T-helper 1 cell treated with Interleukin-12 subunit alpha and Interleukin-12 subunit beta and Interleukin-4 antibody, amounts not matched to agents 30 μg/mL and 1 μg/mL, for 36 hours (primary cell): ENCODE measurements at regions not wholly inside any gene's neighbourhood (a gene's known extent, or its start where the extent isn't known, plus 50 kb on each side); places are given as distances from the start of the nearest gene placed in this dataset.

Source experiments
- H3K27ac Mint-ChIP-seq: one replicate; pipeline ENCODE4 v1.8.0; 2021; ENCODE audit warnings: mild to moderate bottlenecking, mixed read lengths
- H3K27me3 Mint-ChIP-seq: one replicate; pipeline ENCODE4 v1.8.0; 2021; ENCODE audit warnings: low read depth, mixed read lengths
- H3K36me3 Mint-ChIP-seq: one replicate; pipeline ENCODE4 v1.8.0; 2021; ENCODE audit warnings: low read depth, mixed read lengths
- H3K4me1 Mint-ChIP-seq: one replicate; pipeline ENCODE4 v1.8.0; 2021; ENCODE audit warnings: low read depth, mixed read lengths
- H3K4me3 Mint-ChIP-seq: one replicate; pipeline ENCODE4 v1.8.0; 2021; ENCODE audit warnings: mild to moderate bottlenecking, moderate library complexity, mixed read lengths
- H3K9me3 Mint-ChIP-seq: one replicate; pipeline ENCODE4 v1.8.0; 2021; ENCODE audit warnings: mixed read lengths

- Mint-ChIP-seq H3K27ac (no peak overlapping the region), H3K4me3 (no peak overlapping the region), H3K27me3 (peaks cover 29% of the 10 kb centered on the region), H3K36me3 (no peaks in the 10 kb centered on the region), H3K4me1 (no peaks in the 10 kb centered on the region), H3K9me3 (peaks cover 18% of the 10 kb centered on the region)
Observed at GRCh38 chr10:78491812-78492211, 458.1 kb downstream of the RPS24 start.

- H3K4me1 Mint-ChIP-seq = no peaks in the 10 kb centered on the region
Observed at GRCh38 chr10:78492424-78492823, 458.8 kb downstream of the RPS24 start.

GRCh38 chr10:78494179-78494578 lies 460.5 kb downstream of the RPS24 start:
- Mint-ChIP-seq H3K36me3 (no peaks in the 10 kb centered on the region), H3K27ac (no peak overlapping the region), H3K4me3 (no peak overlapping the region), H3K4me1 (no peaks in the 10 kb centered on the region), H3K27me3 (peaks cover 29% of the 10 kb centered on the region), H3K9me3 (peaks cover 14% of the 10 kb centered on the region)

More at GRCh38 chr10:78492424-78492823, 458.8 kb downstream of the RPS24 start:
- Mint-ChIP-seq H3K27ac (no peak overlapping the region), H3K4me3 (no peak overlapping the region), H3K27me3 (peaks cover 29% of the 10 kb centered on the region), H3K9me3 (peaks cover 18% of the 10 kb centered on the region), H3K36me3 (no peaks in the 10 kb centered on the region)

- Mint-ChIP-seq H3K4me3 (no peak overlapping the region), H3K27me3 (peaks cover 4% of the 10 kb centered on the region), H3K9me3 (peaks cover 4% of the 10 kb centered on the region), H3K36me3 (no peaks in the 10 kb centered on the region), H3K4me1 (peaks cover 7% of the 10 kb centered on the region), H3K27ac (no peak overlapping the region)
Observed at GRCh38 chr10:78502210-78502936, 468.7 kb downstream of the RPS24 start.

GRCh38 chr10:78504181-78504580 lies 470.5 kb downstream of the RPS24 start:
- H3K4me3 Mint-ChIP-seq = no peak overlapping the region

GRCh38 chr10:78505657-78506056 lies 472.0 kb downstream of the RPS24 start:
- peaks cover 4% of the 10 kb centered on the region for H3K9me3 Mint-ChIP-seq
- no peaks in the 10 kb centered on the region for H3K27me3 Mint-ChIP-seq
- no peak overlapping the region for H3K27ac Mint-ChIP-seq
- peaks cover 7% of the 10 kb centered on the region for H3K4me1 Mint-ChIP-seq
- H3K36me3 Mint-ChIP-seq = no peaks in the 10 kb centered on the region
- no peak overlapping the region for H3K4me3 Mint-ChIP-seq

More at GRCh38 chr10:78504181-78504580, 470.5 kb downstream of the RPS24 start:
- Mint-ChIP-seq H3K36me3 (no peaks in the 10 kb centered on the region), H3K4me1 (peaks cover 7% of the 10 kb centered on the region), H3K9me3 (peaks cover 4% of the 10 kb centered on the region), H3K27me3 (no peaks in the 10 kb centered on the region), H3K27ac (no peak overlapping the region)

- Mint-ChIP-seq H3K36me3 (no peaks in the 10 kb centered on the region), H3K4me3 (no peak overlapping the region), H3K27ac (no peak overlapping the region), H3K27me3 (no peaks in the 10 kb centered on the region), H3K4me1 (peaks cover 7% of the 10 kb centered on the region), H3K9me3 (peaks cover 4% of the 10 kb centered on the region)
Observed at GRCh38 chr10:78506614-78507013, 473.0 kb downstream of the RPS24 start.

GRCh38 chr10:78507510-78508160 lies 474.0 kb downstream of the RPS24 start:
- Mint-ChIP-seq H3K27me3 (no peaks in the 10 kb centered on the region), H3K27ac (no peak overlapping the region), H3K9me3 (peaks cover 4% of the 10 kb centered on the region), H3K4me1 (peaks cover under 1% of the 10 kb centered on the region), H3K36me3 (no peaks in the 10 kb centered on the region), H3K4me3 (no peak overlapping the region)

- Mint-ChIP-seq H3K4me1 (no peaks in the 10 kb centered on the region), H3K4me3 (no peak overlapping the region), H3K27me3 (no peaks in the 10 kb centered on the region), H3K9me3 (peaks cover 4% of the 10 kb centered on the region), H3K27ac (no peak overlapping the region), H3K36me3 (no peaks in the 10 kb centered on the region)
Observed at GRCh38 chr10:78508955-78509748, 475.5 kb downstream of the RPS24 start.

GRCh38 chr10:78510566-78511323 lies 477.1 kb downstream of the RPS24 start:
- Mint-ChIP-seq H3K36me3 (no peaks in the 10 kb centered on the region), H3K27me3 (no peaks in the 10 kb centered on the region), H3K4me3 (no peak overlapping the region), H3K4me1 (no peaks in the 10 kb centered on the region), H3K27ac (no peak overlapping the region), H3K9me3 (peaks cover 4% of the 10 kb centered on the region)

GRCh38 chr10:78511324-78512204 lies 477.9 kb downstream of the RPS24 start:
- H3K4me1 Mint-ChIP-seq = no peaks in the 10 kb centered on the region
- H3K4me3 Mint-ChIP-seq = no peak overlapping the region
- H3K27me3 Mint-ChIP-seq = no peaks in the 10 kb centered on the region
- H3K9me3 Mint-ChIP-seq = no peaks in the 10 kb centered on the region
- no peak overlapping the region for H3K27ac Mint-ChIP-seq
- no peaks in the 10 kb centered on the region for H3K36me3 Mint-ChIP-seq

GRCh38 chr10:78512205-78512550 lies 478.5 kb downstream of the RPS24 start:
- no peak overlapping the region for H3K27ac Mint-ChIP-seq
- no peak overlapping the region for H3K4me3 Mint-ChIP-seq
- no peaks in the 10 kb centered on the region for H3K27me3 Mint-ChIP-seq
- no peaks in the 10 kb centered on the region for H3K36me3 Mint-ChIP-seq
- no peaks in the 10 kb centered on the region for H3K4me1 Mint-ChIP-seq
- no peaks in the 10 kb centered on the region for H3K9me3 Mint-ChIP-seq

GRCh38 chr10:78513330-78513729 lies 479.7 kb downstream of the RPS24 start:
- no peaks in the 10 kb centered on the region for H3K36me3 Mint-ChIP-seq
- no peak overlapping the region for H3K27ac Mint-ChIP-seq
- H3K4me1 Mint-ChIP-seq = no peaks in the 10 kb centered on the region
- no peaks in the 10 kb centered on the region for H3K27me3 Mint-ChIP-seq
- H3K4me3 Mint-ChIP-seq = no peak overlapping the region
- no peaks in the 10 kb centered on the region for H3K9me3 Mint-ChIP-seq
